GM12801 (cell line): ENCODE measurements at regions not wholly inside any gene's neighbourhood (a gene's known extent, or its start where the extent isn't known, plus 50 kb on each side); places are given as distances from the start of the nearest gene placed in this dataset.

Experiments
- CTCF ChIP-seq: IDR thresholded peaks from one replicate; pipeline ENCODE4 v1.5.1; 2011; ENCODE audit warnings: control low read depth; ENCODE audit not compliant: insufficient read length; ENCODE audit errors: extremely low read depth

DNA sequence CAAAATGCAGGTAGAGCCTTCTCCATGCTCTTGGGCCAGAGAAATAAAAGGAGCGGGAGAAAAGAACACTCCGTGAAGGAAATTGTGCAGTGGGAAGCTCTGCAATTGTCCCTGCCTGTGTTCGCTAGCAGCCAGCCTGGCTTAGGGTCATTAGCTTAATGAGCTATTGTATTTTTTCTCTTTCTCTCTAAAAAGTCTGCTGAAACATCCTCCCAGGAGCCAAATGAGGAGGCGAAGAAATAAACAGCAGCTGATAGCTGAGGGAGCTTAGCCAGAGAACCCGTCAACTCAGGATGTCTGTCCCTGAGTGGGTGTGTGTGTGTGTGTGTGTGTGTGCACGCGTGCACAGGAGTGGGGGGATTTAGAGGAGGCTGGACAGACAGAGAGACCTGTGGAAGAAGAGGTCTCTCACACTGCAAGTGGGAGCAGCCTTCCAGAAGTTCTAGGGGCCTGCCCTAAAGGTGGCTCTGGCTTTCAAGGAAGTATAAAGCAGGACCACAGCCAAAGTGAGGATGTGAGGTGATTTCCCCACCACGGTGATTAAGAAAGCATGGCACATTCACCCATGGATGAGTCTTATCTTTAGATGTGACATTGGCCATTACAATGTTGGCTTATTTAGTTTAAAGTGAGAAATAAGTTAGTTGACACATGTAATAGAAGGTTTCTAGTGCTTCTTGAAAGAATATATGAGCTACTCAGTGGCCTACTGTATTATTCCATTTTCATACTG lies 690.4 kb downstream of the RNF144A start:
- TF ChIP-seq CTCF = no peak

- no peak for TF ChIP-seq CTCF
Measured at GRCh38 chr2:7609556-7609955, 692.3 kb downstream of the RNF144A start.

DNA sequence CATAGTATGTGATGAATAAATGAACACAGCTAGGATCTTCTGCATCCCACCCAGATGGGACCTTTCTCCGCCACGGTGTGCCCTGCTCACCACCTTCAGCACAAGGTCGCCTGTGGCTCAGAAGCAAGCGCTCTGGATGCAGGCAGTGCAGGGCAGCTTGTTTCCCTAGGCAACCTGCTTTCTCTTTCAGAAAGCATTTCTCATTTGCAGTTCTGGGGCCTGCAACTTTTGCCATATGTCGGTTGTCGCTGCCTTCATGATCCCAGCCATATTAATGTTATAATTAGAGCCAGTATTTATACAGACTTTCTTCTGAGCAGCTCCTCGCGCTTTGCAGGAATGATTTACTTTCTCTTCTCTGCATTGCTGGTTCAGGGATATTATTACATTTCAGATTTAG lies 692.8 kb downstream of the RNF144A start:
- no peak for TF ChIP-seq CTCF

- TF ChIP-seq CTCF = no peak
Measured at GRCh38 chr2:7611750-7612149, 694.5 kb downstream of the RNF144A start.

DNA sequence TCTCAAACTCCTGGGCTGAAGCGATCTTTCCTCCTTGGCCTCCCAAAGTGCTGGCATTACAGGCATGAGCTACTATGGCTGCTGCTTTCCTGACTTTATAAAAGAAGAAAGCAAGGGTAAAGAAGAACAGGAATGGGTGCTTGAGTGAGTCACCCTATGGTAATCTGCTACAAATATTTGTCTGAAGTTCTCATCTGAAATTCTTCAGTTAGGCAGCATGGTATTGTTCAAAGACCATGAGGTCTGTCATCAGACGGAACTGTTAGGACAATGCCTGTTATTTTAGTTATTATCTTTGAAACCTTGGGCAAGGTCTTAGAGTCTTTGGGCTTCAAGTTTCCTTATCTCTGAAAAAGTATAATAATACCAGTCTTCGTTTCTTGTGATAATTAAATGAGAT lies 695.8 kb downstream of the RNF144A start:
- TF ChIP-seq CTCF = no peak

- TF ChIP-seq CTCF = no peak
Measured at GRCh38 chr2:7613831-7614230, 696.6 kb downstream of the RNF144A start.

GRCh38 chr2:7618031-7618430 lies 700.8 kb downstream of the RNF144A start:
- no peak for TF ChIP-seq CTCF
